DND-41 (cell line): ENCODE measurements at regions not wholly inside any gene's neighbourhood (a gene's known extent, or its start where the extent isn't known, plus 50 kb on each side); places are given as distances from the start of the nearest gene placed in this dataset.
"Not testable (repeated sequence)": the region's sequence is repeated elsewhere in the genome, so short reads cannot be mapped to it uniquely, and the experiment has no call there.

Experiments
- ATAC-seq: fragments of 200-7000 bp; cut with Tn5 transposase; 3 replicates; pipeline ENCODE4 v1.9.1; 2021; ENCODE audit warnings: low read depth; ENCODE audit not compliant: insufficient read depth
- DNase-seq: peaks from one replicate; pipeline ENCODE4 v3.0.0-alpha.2; 2020
- H2AFZ ChIP-seq: 2 replicates; pipeline ENCODE4 v1.6.0; 2012; ENCODE audit warnings: low read depth, low read length
- H3K27ac ChIP-seq: 2 replicates; pipeline ENCODE4 v1.5.1; 2012; ENCODE audit warnings: low read length, inconsistent platforms
- H3K27me3 ChIP-seq: fragments of 200-600 bp; sonication (generic); 2 replicates; pipeline ENCODE4 v1.6.0; 2012; ENCODE audit warnings: low read length, mild to moderate bottlenecking, inconsistent platforms; ENCODE audit not compliant: insufficient read depth, poor library complexity
- H3K36me3 ChIP-seq: 2 replicates; pipeline ENCODE4 v1.5.1; 2012; ENCODE audit warnings: low read length, inconsistent platforms; ENCODE audit not compliant: insufficient read depth
- H3K4me1 ChIP-seq: 2 replicates; pipeline ENCODE4 v1.5.1; 2012; ENCODE audit warnings: mild to moderate bottlenecking, low read length; ENCODE audit not compliant: insufficient read depth
- H3K4me2 ChIP-seq: 2 replicates; pipeline ENCODE4 v1.6.0; 2012; ENCODE audit warnings: mild to moderate bottlenecking, moderate library complexity, low read length, inconsistent platforms; ENCODE audit not compliant: insufficient read depth
- H3K4me3 ChIP-seq, 2 experiments: fragments of 200-600 bp in 1 of 2; shearing (Covaris generic) in 1 of 2; 2 replicates each; pipeline ENCODE4 v1.5.1; 2012 to 2016; ENCODE audit warnings: inconsistent platforms in 2 of 2, low read length in 2 of 2, mild to moderate bottlenecking in 2 of 2, low read depth in 1 of 2, moderate library complexity in 1 of 2
- H3K79me2 ChIP-seq: 2 replicates; pipeline ENCODE4 v1.6.0; 2012; ENCODE audit warnings: low read length, inconsistent platforms; ENCODE audit not compliant: insufficient read depth
- H3K9ac ChIP-seq: 2 replicates; pipeline ENCODE4 v1.6.0; 2012; ENCODE audit warnings: low read depth, mild to moderate bottlenecking, inconsistent platforms, low read length, moderate library complexity
- H3K9me3 ChIP-seq: 2 replicates; pipeline ENCODE4 v1.5.1; 2012; ENCODE audit warnings: low read length, moderate library complexity, mild to moderate bottlenecking, inconsistent platforms; ENCODE audit not compliant: insufficient read depth, severe bottlenecking
- H4K20me1 ChIP-seq: 2 replicates; pipeline ENCODE4 v1.6.0; 2012; ENCODE audit warnings: low read length; ENCODE audit not compliant: insufficient read depth
- EZH2 ChIP-seq: IDR thresholded peaks from 3 replicates; pipeline ENCODE4 v1.6.1; 2012; ENCODE audit warnings: borderline replicate concordance, low read depth, mild to moderate bottlenecking, moderate library complexity, low read length, inconsistent platforms; ENCODE audit not compliant: severe bottlenecking
- TF ChIP-seq, protein P1 (sequence below): IDR thresholded peaks from 2 replicates; pipeline ENCODE4 v1.5.1; 2012; ENCODE audit warnings: borderline replicate concordance, low read length, moderate library complexity, mild to moderate bottlenecking; ENCODE audit not compliant: poor library complexity, severe bottlenecking; ENCODE audit errors: extremely low read depth

DNA sequence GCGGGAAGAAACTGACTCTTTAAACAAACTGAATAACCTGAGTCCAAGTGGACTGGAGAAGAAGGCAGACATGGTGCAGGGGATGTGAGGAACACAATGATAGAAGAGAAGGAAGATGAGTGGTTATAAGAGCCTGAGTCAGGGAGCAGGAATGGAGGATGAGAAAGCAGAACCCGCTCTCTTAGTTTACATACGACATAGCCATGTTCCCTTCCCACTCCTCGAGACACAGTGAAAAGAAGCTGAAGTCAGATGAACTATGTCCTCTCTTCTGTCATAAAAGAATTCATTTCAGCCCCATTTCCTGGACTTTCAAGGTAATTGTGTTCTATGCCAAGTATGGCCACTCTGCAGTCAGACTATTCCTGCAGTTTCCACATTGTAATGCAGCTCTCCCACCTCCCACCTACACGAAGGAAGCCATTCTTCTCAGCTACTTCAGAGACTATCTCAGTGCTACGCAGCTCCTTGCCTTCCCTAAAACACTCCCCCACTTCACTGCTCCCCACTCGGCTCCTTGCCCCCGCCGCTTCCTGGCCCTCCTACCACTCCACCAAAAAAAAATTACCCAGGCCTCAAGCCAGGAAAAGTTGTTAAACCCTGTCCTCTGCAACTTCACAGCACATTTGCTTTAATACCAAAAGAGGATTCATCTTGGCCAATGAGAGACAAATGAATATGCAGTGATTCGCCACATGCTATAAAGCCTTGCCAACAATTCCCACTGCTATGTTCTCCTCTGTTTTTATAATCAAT lies 323.4 kb upstream of the EPHA4 start:
- H3K79me2 ChIP-seq: no peaks in the 10 kb centered on the region
- no peak overlapping the region for H3K4me2 ChIP-seq
- H3K27me3 ChIP-seq: no peaks in the 10 kb centered on the region
- no peaks in the 10 kb centered on the region for H3K9me3 ChIP-seq
- no peaks in the 10 kb centered on the region for H4K20me1 ChIP-seq
- no peaks in the 10 kb centered on the region for H3K4me1 ChIP-seq
- DNase-seq (no peak), ATAC-seq (no peak)
- H3K4me3 ChIP-seq: no peak overlapping the region
- H3K36me3 ChIP-seq: no peaks in the 10 kb centered on the region
- TF ChIP-seq, protein P1, sequence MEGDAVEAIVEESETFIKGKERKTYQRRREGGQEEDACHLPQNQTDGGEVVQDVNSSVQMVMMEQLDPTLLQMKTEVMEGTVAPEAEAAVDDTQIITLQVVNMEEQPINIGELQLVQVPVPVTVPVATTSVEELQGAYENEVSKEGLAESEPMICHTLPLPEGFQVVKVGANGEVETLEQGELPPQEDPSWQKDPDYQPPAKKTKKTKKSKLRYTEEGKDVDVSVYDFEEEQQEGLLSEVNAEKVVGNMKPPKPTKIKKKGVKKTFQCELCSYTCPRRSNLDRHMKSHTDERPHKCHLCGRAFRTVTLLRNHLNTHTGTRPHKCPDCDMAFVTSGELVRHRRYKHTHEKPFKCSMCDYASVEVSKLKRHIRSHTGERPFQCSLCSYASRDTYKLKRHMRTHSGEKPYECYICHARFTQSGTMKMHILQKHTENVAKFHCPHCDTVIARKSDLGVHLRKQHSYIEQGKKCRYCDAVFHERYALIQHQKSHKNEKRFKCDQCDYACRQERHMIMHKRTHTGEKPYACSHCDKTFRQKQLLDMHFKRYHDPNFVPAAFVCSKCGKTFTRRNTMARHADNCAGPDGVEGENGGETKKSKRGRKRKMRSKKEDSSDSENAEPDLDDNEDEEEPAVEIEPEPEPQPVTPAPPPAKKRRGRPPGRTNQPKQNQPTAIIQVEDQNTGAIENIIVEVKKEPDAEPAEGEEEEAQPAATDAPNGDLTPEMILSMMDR: no peak
- no peak for TF ChIP-seq EZH2
- H3K27ac ChIP-seq: no peak overlapping the region
- no peak overlapping the region for H2AFZ ChIP-seq
- H3K9ac ChIP-seq: no peak overlapping the region

DNA sequence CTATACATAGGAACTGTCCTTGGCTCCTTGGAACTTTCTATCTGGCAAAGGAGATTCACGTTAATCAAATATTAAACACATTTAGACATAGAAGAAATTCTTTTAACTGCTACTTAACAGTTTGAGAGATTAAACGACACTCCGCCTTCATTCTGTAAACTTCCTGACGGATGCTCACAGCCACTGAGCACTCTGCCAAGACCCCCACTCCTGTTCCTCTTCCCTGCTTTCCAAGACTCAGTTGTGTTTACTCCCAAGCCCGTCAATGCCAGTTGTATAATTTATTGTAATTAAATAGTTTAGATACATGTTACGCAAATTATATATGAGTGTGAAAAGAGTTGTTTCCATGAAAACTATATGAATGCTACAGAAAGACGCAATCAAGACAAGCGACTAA lies 321.4 kb upstream of the EPHA4 start:
- TF ChIP-seq, protein P1: no peak
- no peak for TF ChIP-seq EZH2
- no peaks in the 10 kb centered on the region for H3K79me2 ChIP-seq
- no peak overlapping the region for H3K4me2 ChIP-seq
- no peak overlapping the region for H3K27ac ChIP-seq
- H2AFZ ChIP-seq: no peak overlapping the region
- no peaks in the 10 kb centered on the region for H4K20me1 ChIP-seq
- no peak overlapping the region for H3K9ac ChIP-seq
- H3K9me3 ChIP-seq: no peaks in the 10 kb centered on the region
- no peaks in the 10 kb centered on the region for H3K27me3 ChIP-seq
- no peak overlapping the region for H3K4me3 ChIP-seq
- no peaks in the 10 kb centered on the region for H3K4me1 ChIP-seq
- ATAC-seq (no peak), DNase-seq (no peak)
- H3K36me3 ChIP-seq: no peaks in the 10 kb centered on the region

DNA sequence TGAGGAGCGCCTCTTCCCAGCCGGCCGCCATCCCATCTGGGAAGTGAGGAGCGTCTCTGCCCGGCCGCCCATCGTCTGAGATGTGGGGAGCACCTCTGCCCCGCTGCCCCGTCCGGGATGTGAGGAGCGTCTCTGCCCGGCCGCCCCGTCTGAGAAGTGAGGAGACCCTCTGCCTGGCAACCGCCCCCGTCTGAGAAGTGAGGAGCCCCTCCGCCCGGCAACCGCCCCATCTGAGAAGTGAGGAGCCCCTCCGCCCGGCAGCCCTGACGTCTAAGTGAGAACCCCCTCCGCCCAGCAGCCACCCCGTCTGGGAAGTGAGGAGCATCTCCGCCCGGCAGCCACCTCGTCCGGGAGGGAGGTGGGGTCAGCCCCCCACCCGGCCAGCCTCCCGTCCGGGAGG lies 319.9 kb upstream of the EPHA4 start:
- H3K36me3 ChIP-seq, H3K9ac ChIP-seq, DNase-seq, ATAC-seq, H3K4me2 ChIP-seq, H3K27ac ChIP-seq, H2AFZ ChIP-seq, H4K20me1 ChIP-seq, H3K4me1 ChIP-seq, H3K9me3 ChIP-seq, H3K79me2 ChIP-seq, H3K4me3 ChIP-seq, H3K27me3 ChIP-seq: not testable (repeated sequence)

DNA sequence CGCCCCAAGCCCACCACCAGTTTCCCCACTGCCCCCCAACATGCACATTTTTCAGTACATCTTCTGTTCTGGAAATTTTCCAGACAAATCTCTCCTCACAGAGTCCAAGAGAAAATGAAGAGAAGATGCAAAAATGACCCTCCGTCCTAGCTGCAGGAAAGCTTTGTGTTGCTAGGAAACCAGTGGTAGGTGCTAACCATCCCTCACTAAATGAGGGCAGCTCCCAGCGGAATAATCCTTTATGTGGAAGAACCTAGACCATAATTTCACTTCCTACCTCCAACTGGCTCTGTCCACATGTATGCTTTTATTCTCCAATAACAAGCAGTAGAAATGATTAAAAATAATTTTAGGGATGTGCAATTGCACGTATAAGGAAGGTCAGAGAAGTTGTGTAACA lies 311.9 kb upstream of the EPHA4 start:
- no peaks in the 10 kb centered on the region for H3K9me3 ChIP-seq
- no peaks in the 10 kb centered on the region for H3K27me3 ChIP-seq
- H3K4me3 ChIP-seq: no peak overlapping the region
- H3K27ac ChIP-seq: no peak overlapping the region
- H3K4me2 ChIP-seq: no peak overlapping the region
- ATAC-seq: no peak
- H2AFZ ChIP-seq: no peak overlapping the region
- no peak overlapping the region for H3K9ac ChIP-seq
- no peaks in the 10 kb centered on the region for H4K20me1 ChIP-seq
- DNase-seq: no peak
- no peaks in the 10 kb centered on the region for H3K36me3 ChIP-seq
- no peaks in the 10 kb centered on the region for H3K79me2 ChIP-seq
- H3K4me1 ChIP-seq: no peaks in the 10 kb centered on the region
- no peak for TF ChIP-seq EZH2
- TF ChIP-seq, protein P1: no peak
